ENCODE measurements at regions not wholly inside any gene's neighbourhood (a gene's known extent, or its start where the extent isn't known, plus 50 kb on each side); places are given as distances from the start of the nearest gene placed in this dataset.

DNA sequence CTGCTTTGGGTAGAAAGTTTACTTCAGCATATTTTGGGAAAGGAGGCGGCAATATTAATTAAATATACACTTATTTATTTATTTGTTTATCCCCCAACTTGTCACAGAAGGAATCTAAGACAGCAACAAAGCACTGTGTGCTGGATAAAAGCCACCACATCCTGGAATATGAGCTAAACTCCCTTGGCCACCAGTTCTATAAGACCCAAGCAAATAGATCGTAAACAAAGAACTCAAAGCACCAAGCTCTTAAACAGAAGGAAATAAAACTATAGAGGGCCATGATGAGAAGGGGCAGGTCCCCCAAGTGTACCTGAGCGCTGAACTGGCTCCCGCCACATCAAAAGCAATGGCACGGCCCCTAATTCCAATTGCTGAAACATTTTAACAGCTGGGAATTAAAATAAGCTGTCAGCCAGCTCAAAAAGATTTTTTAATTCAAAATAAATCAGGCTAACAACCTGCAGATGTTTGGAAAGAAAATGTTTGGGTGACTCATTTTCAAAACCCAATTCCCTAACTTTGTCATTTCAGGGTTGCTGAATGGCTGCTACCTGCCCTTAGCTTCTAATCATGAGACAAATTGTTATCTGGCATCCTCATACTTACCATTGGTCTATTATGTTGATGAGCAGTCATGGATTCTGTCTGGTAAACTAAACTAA lies 127.1 kb downstream of the SLC30A10 start:
- ChIA-PET CTCF (no interaction called here), POLR2A (no interaction called here)
- DNase-seq (ENCODE audit: extremely low spot score): no peak
- TF ChIP-seq HDGF (IDR thresholded peaks at IDR 0.05; ENCODE audit: borderline replicate concordance): no peak
- no peak for TF ChIP-seq CTBP1 (IDR thresholded peaks at IDR 0.05; ENCODE audit: borderline replicate concordance)
- TF ChIP-seq ARNT (IDR thresholded peaks at IDR 0.05): no peak
- TF ChIP-seq, protein P1, sequence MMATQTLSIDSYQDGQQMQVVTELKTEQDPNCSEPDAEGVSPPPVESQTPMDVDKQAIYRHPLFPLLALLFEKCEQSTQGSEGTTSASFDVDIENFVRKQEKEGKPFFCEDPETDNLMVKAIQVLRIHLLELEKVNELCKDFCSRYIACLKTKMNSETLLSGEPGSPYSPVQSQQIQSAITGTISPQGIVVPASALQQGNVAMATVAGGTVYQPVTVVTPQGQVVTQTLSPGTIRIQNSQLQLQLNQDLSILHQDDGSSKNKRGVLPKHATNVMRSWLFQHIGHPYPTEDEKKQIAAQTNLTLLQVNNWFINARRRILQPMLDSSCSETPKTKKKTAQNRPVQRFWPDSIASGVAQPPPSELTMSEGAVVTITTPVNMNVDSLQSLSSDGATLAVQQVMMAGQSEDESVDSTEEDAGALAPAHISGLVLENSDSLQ (IDR thresholded peaks at IDR 0.05): no peak
- no peak for TF ChIP-seq TARDBP (IDR thresholded peaks at IDR 0.05)
- no peak for TF ChIP-seq LEF1 (IDR thresholded peaks at IDR 0.05; ENCODE audit: borderline replicate concordance)
- no peak for TF ChIP-seq FOXM1 (IDR thresholded peaks at IDR 0.05; ENCODE audit: borderline replicate concordance)
- TF ChIP-seq SP1 (IDR thresholded peaks at IDR 0.05): no peak
- TF ChIP-seq BHLHE40 (IDR thresholded peaks at IDR 0.05; ENCODE audit: borderline replicate concordance): no peak
- no peak for TF ChIP-seq ZNF384 (IDR thresholded peaks at IDR 0.05)
- TF ChIP-seq FOXA1 (IDR thresholded peaks at IDR 0.05): no peak
- TF ChIP-seq SUZ12 (IDR thresholded peaks at IDR 0.05): no peak
- TF ChIP-seq L3MBTL2 (conservative IDR thresholded peaks at IDR 0.05): no peak
- no peak for TF ChIP-seq ELF4 (IDR thresholded peaks at IDR 0.05)
- no peak for TF ChIP-seq FOXK2 (IDR thresholded peaks at IDR 0.05)
- no peak for TF ChIP-seq NFRKB (IDR thresholded peaks at IDR 0.05)

DNA sequence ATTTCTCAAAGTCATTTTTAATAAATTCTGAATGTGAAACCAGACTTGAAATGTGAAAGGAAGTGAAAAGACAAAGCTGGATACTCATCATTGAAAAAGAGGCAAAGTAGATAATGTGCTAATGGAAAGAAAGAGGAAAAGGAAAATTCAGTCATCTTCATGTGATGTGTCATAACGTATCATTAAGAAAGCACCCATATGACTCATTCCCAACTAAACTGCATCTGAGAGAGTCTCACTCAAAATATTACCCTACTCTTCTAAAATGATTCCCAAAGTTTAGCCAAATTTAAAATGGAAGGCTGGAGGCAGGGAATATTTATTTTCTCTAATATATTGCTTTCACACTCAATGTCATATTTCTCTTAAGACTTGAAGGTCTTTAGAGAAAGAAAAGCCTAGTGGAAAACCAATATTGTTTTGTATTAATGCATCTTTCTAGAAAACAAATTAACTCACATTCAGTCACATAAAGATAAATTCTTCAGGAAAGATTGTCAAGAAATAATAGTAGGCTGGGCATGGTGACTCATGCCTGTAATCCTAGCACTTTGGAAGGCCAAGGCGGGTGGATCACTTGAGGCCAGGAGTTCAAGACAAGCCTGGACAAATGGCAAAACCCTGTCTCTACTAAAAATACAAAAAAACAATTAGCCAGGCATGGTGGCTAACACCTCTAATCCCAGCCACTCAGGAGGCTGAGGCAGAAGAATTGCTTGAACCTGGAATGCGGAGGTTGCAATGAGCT lies 129.9 kb downstream of the SLC30A10 start:
- no peak for DNase-seq (ENCODE audit: extremely low spot score)
- CTCF ChIA-PET: no interaction called here
- TF ChIP-seq BHLHE40 (IDR thresholded peaks at IDR 0.05; ENCODE audit: borderline replicate concordance) (no peak), SUZ12 (IDR thresholded peaks at IDR 0.05) (no peak), NFRKB (IDR thresholded peaks at IDR 0.05) (no peak), FOXM1 (IDR thresholded peaks at IDR 0.05; ENCODE audit: borderline replicate concordance) (no peak), LEF1 (IDR thresholded peaks at IDR 0.05; ENCODE audit: borderline replicate concordance) (no peak), FOXA1 (IDR thresholded peaks at IDR 0.05) (no peak), ARNT (IDR thresholded peaks at IDR 0.05) (no peak), ELF4 (IDR thresholded peaks at IDR 0.05) (no peak), ZNF384 (IDR thresholded peaks at IDR 0.05) (no peak), FOXK2 (IDR thresholded peaks at IDR 0.05) (no peak), L3MBTL2 (conservative IDR thresholded peaks at IDR 0.05) (no peak), HDGF (IDR thresholded peaks at IDR 0.05; ENCODE audit: borderline replicate concordance) (no peak), CTBP1 (IDR thresholded peaks at IDR 0.05; ENCODE audit: borderline replicate concordance) (no peak), TARDBP (IDR thresholded peaks at IDR 0.05) (no peak), SP1 (IDR thresholded peaks at IDR 0.05) (no peak)
- TF ChIP-seq, protein P1 (IDR thresholded peaks at IDR 0.05): no peak

DNA sequence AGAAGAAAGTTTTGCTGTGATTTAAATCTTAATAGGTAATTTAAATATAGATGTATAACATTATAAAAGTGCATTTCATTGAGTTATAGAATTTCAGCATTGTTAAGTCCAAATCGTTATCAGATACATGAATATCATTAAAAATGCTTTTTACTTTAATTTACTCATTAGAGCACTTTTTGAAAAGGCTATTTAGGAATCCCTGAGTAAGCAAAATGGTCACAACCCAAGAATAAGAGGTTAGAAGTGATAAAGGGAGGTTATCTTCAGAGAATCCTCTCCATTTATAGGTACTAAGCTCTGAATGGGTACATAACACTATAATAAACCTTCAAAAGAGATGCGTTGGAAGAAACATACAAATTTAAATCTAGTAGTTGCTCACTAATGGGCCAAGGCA lies 130.7 kb downstream of the SLC30A10 start:
- DNase-seq (ENCODE audit: extremely low spot score): no peak
- POLR2A ChIA-PET: no interaction called here
- no peak for TF ChIP-seq FOXM1 (IDR thresholded peaks at IDR 0.05; ENCODE audit: borderline replicate concordance)
- CTCF ChIA-PET: interaction anchor here (0.7 kb wide), 1 partner anchor 10 kb away, joined by 3 read pairs; no protein-coding TSS in a partner anchor

More for the DNA sequence above, 129.9 kb downstream of the SLC30A10 start:
- POLR2A ChIA-PET: no interaction called here

DNA sequence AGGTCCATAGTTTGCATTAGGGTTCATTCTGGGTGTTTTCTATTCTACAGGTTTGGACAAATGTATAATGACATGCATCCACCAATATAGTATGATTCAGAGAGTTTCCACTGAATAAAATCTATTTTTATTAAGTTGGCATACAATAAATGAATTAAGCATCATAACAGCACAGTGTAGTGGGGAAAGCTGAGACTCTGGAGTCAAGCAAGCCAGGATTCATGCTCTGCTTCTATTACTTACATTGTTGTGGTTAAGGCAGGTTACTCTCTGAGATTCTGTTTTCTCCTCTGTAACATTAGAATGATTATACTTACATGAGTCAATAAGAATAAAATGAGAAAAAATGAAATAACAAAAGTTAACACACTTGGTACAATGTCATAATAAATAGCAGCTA lies 131.3 kb downstream of the SLC30A10 start:
- ChIA-PET POLR2A (no interaction called here), CTCF (interaction anchor here (0.7 kb wide), 1 partner anchor 10 kb away, joined by 3 read pairs; no protein-coding TSS in a partner anchor)
- no peak for TF ChIP-seq FOXA1 (IDR thresholded peaks at IDR 0.05)
- TF ChIP-seq FOXM1 (IDR thresholded peaks at IDR 0.05; ENCODE audit: borderline replicate concordance): no peak
- no peak for TF ChIP-seq HDGF (IDR thresholded peaks at IDR 0.05; ENCODE audit: borderline replicate concordance)
- TF ChIP-seq L3MBTL2 (conservative IDR thresholded peaks at IDR 0.05): no peak
- no peak for TF ChIP-seq LEF1 (IDR thresholded peaks at IDR 0.05; ENCODE audit: borderline replicate concordance)
- no peak for DNase-seq (ENCODE audit: extremely low spot score)

DNA sequence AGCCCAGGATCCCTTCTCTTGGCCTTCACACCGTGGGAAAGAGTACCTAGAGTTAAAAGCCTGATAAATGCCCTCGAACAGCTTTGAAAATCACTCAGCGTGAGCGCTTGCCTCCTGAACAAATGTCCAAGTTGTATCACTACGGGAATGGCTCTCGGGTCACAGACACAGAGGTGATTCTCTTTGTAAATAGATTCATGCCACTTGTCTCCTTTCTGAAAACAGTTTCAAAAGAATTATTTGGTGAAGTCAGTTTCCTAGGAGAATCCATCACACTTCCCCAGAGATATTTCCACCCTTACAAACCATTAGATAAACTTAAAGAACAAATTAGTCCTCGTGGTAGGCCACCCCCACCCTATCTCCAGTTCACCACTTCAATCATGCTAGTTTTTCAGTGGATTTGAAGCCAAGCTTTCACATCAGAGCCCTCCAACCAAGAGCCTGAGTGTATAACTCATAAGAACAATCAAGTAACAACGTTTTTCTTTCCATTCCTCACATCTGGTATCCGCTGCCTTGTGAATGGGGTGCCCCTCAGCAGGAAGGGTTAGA lies 132.9 kb downstream of the SLC30A10 start:
- no peak for DNase-seq (ENCODE audit: extremely low spot score)
- POLR2A ChIA-PET: no interaction called here
- CTCF ChIA-PET: interaction anchor here (0.7 kb wide), 1 partner anchor 10 kb away, joined by 4 read pairs; no protein-coding TSS in a partner anchor
- no peak for TF ChIP-seq ELF4 (IDR thresholded peaks at IDR 0.05)
- TF ChIP-seq ZNF384 (IDR thresholded peaks at IDR 0.05): no peak
- no peak for TF ChIP-seq CTBP1 (IDR thresholded peaks at IDR 0.05; ENCODE audit: borderline replicate concordance)
- TF ChIP-seq L3MBTL2 (conservative IDR thresholded peaks at IDR 0.05): no peak
- TF ChIP-seq FOXM1 (IDR thresholded peaks at IDR 0.05; ENCODE audit: borderline replicate concordance): no peak

DNA sequence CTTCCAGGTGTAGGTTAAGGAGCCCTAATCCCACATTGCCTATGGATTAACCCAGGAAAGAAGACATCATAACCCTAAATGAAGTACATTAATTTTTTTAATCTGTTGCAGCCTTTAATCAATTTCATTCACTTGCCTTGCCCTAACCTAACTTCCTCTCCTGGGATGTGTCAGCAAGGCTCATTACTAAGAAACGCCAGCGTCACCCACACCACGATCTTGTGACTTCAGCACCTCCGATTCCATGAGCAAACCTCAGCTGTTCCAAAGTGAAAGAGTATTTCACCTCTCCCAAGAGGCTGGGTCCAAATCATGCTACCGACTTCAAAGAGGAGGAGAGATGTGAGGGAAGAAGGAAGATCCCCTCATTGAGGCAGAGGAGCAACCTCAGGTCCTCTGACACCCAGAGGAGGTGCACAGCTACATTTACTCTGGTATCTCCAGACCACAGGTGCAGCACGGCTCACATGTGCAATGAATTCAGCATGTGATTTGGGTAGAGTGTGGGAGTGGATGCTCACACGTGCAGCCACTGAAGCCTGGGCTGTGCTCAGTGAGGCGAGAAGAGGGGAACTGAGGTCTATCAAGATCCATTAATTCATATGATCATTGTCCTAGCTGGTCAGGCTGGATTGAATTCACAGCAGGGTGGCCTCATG lies 134.1 kb downstream of the SLC30A10 start:
- no peak for TF ChIP-seq ELF4 (IDR thresholded peaks at IDR 0.05)
- no peak for TF ChIP-seq LEF1 (IDR thresholded peaks at IDR 0.05; ENCODE audit: borderline replicate concordance)
- no peak for TF ChIP-seq CTBP1 (IDR thresholded peaks at IDR 0.05; ENCODE audit: borderline replicate concordance)
- TF ChIP-seq FOXK2 (IDR thresholded peaks at IDR 0.05): no peak
- no peak for TF ChIP-seq ZNF384 (IDR thresholded peaks at IDR 0.05)
- TF ChIP-seq NFRKB (IDR thresholded peaks at IDR 0.05): no peak
- no peak for TF ChIP-seq FOXM1 (IDR thresholded peaks at IDR 0.05; ENCODE audit: borderline replicate concordance)
- TF ChIP-seq SUZ12 (IDR thresholded peaks at IDR 0.05): no peak
- TF ChIP-seq BHLHE40 (IDR thresholded peaks at IDR 0.05; ENCODE audit: borderline replicate concordance): no peak
- TF ChIP-seq L3MBTL2 (conservative IDR thresholded peaks at IDR 0.05): no peak
- TF ChIP-seq ARNT (IDR thresholded peaks at IDR 0.05): no peak
- no peak for TF ChIP-seq HDGF (IDR thresholded peaks at IDR 0.05; ENCODE audit: borderline replicate concordance)
- TF ChIP-seq FOXA1 (IDR thresholded peaks at IDR 0.05): no peak
- TF ChIP-seq SP1 (IDR thresholded peaks at IDR 0.05): no peak
- TF ChIP-seq TARDBP (IDR thresholded peaks at IDR 0.05): no peak
- TF ChIP-seq, protein P1 (IDR thresholded peaks at IDR 0.05): no peak
- POLR2A ChIA-PET: no interaction called here
- DNase-seq (ENCODE audit: extremely low spot score): no peak
- CTCF ChIA-PET: no interaction called here

All from HEK293T (cell line).